ENCODE measurements at regions not wholly inside any gene's neighbourhood (a gene's known extent, or its start where the extent isn't known, plus 50 kb on each side); places are given as distances from the start of the nearest gene placed in this dataset.

- H2AFZ ChIP-seq: no peak overlapping the region
- H3K4me3 ChIP-seq: no peak overlapping the region
- DNase-seq: peak; percentile 22
- no peaks in the 10 kb centered on the region for H3K4me1 ChIP-seq (ENCODE audit: insufficient read depth)
- H3K4me2 ChIP-seq (ENCODE audit: unreplicated experiment): no peak overlapping the region
- no peaks in the 10 kb centered on the region for H3K27me3 ChIP-seq (replicated peaks; ENCODE audit: insufficient read depth)
- H3K9me3 ChIP-seq (ENCODE audit: low read depth): no peaks in the 10 kb centered on the region
- TF ChIP-seq EZH2 (IDR thresholded peaks at IDR 0.05; ENCODE audit: insufficient read depth, poor library complexity, severe bottlenecking): no peak
- no peak for TF ChIP-seq EZH2phosphoT487 (IDR thresholded peaks at IDR 0.05; ENCODE audit: insufficient read depth, low read depth)
- in situ Hi-C loops (cut with MboI): no loop called here
- no peaks in the 10 kb centered on the region for H3F3A ChIP-seq (ENCODE audit: insufficient read depth)
- no peak overlapping the region for H3K27ac ChIP-seq
- no peak overlapping the region for H3K9ac ChIP-seq
- WGBS, 2 experiments (ENCODE audit: low coverage in 1 of 2, low lambda C conversion rate in 2 of 2, missing lambda C conversion rate in 2 of 2): 33 to 37% methylated on average over 4 of the region's 4 CpGs
- no peaks in the 10 kb centered on the region for H3K36me3 ChIP-seq (ENCODE audit: low read depth)
- H3K9me2 ChIP-seq (ENCODE audit: insufficient read depth): no peaks in the 10 kb centered on the region
- no peaks in the 10 kb centered on the region for H3K79me2 ChIP-seq (ENCODE audit: insufficient read depth)
- no peaks in the 10 kb centered on the region for H4K20me1 ChIP-seq (ENCODE audit: insufficient read depth)
These were observed 1042.1 kb downstream of the TYW1 start for GRCh38 chr7:68038621-68039314.

- 6 to 7% methylated on average over 6 of the region's 6 CpGs for WGBS, 2 experiments (ENCODE audit: low coverage in 1 of 2, low lambda C conversion rate in 2 of 2, missing lambda C conversion rate in 2 of 2)
- Histone ChIP-seq H3K4me2 (ENCODE audit: unreplicated experiment) (no peak overlapping the region), H3K27ac (no peak overlapping the region), H3K79me2 (ENCODE audit: insufficient read depth) (no peaks in the 10 kb centered on the region), H3K27me3 (replicated peaks; ENCODE audit: insufficient read depth) (no peaks in the 10 kb centered on the region), H3K9ac (no peak overlapping the region), H3K9me2 (ENCODE audit: insufficient read depth) (no peaks in the 10 kb centered on the region), H3K9me3 (ENCODE audit: low read depth) (no peaks in the 10 kb centered on the region), H3K4me1 (ENCODE audit: insufficient read depth) (no peaks in the 10 kb centered on the region), H3K36me3 (ENCODE audit: low read depth) (no peaks in the 10 kb centered on the region), H4K20me1 (ENCODE audit: insufficient read depth) (no peaks in the 10 kb centered on the region), H3K4me3 (no peak overlapping the region), H3F3A (ENCODE audit: insufficient read depth) (no peaks in the 10 kb centered on the region), H2AFZ (no peak overlapping the region)
- in situ Hi-C loops (cut with MboI): no loop called here
- DNase-seq: no peak
- TF ChIP-seq EZH2phosphoT487 (IDR thresholded peaks at IDR 0.05; ENCODE audit: insufficient read depth, low read depth) (no peak), EZH2 (IDR thresholded peaks at IDR 0.05; ENCODE audit: insufficient read depth, poor library complexity, severe bottlenecking) (no peak)
These were observed 1044.9 kb downstream of the TYW1 start for GRCh38 chr7:68041554-68041953.

DNA sequence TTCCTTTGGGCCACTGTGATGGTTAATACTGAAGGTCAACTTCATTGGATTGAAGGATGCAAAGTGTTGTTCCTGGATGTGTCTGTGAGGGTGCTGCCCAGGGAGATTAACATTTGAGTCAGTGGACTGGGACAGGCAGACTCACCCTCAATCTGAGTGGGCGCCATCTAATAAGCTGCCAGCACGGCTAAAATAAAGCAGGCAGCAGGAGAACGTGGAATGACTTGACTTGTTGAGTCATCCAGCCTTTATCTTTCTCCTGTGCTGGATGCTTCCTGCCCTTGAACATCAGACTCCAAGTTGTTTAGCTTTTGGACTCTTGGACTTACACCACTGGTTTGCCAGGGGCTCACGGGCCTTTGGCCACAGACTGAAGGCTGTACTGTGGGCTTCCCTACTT lies 1046.9 kb downstream of the TYW1 start:
- no peak overlapping the region for H3K4me2 ChIP-seq (ENCODE audit: unreplicated experiment)
- H3K9me3 ChIP-seq (ENCODE audit: low read depth): no peaks in the 10 kb centered on the region
- no peaks in the 10 kb centered on the region for H3K79me2 ChIP-seq (ENCODE audit: insufficient read depth)
- no peak overlapping the region for H3K27ac ChIP-seq
- DNase-seq: no peak
- in situ Hi-C loops (cut with MboI): no loop called here
- no peaks in the 10 kb centered on the region for H4K20me1 ChIP-seq (ENCODE audit: insufficient read depth)
- TF ChIP-seq EZH2 (IDR thresholded peaks at IDR 0.05; ENCODE audit: insufficient read depth, poor library complexity, severe bottlenecking): no peak
- no peak for TF ChIP-seq EZH2phosphoT487 (IDR thresholded peaks at IDR 0.05; ENCODE audit: insufficient read depth, low read depth)
- no peaks in the 10 kb centered on the region for H3F3A ChIP-seq (ENCODE audit: insufficient read depth)
- no peaks in the 10 kb centered on the region for H3K36me3 ChIP-seq (ENCODE audit: low read depth)
- WGBS, 2 experiments (ENCODE audit: low coverage in 1 of 2, low lambda C conversion rate in 2 of 2, missing lambda C conversion rate in 2 of 2): 33 to 39% methylated on average over 4 of the region's 4 CpGs
- H3K9ac ChIP-seq: no peak overlapping the region
- no peaks in the 10 kb centered on the region for H3K27me3 ChIP-seq (replicated peaks; ENCODE audit: insufficient read depth)
- H3K4me1 ChIP-seq (ENCODE audit: insufficient read depth): no peaks in the 10 kb centered on the region
- H3K4me3 ChIP-seq: no peak overlapping the region
- H2AFZ ChIP-seq: no peak overlapping the region
- H3K9me2 ChIP-seq (ENCODE audit: insufficient read depth): no peaks in the 10 kb centered on the region

- no peak for DNase-seq
- WGBS, 2 experiments (ENCODE audit: low coverage in 1 of 2, low lambda C conversion rate in 2 of 2, missing lambda C conversion rate in 2 of 2): 53 to 57% methylated on average over 6 to 9 of the region's 9 CpGs
- Histone ChIP-seq H3K4me3 (no peak overlapping the region), H3K27me3 (replicated peaks; ENCODE audit: insufficient read depth) (no peaks in the 10 kb centered on the region), H3K9me3 (ENCODE audit: low read depth) (no peaks in the 10 kb centered on the region), H3K27ac (no peak overlapping the region), H2AFZ (no peak overlapping the region), H3K4me1 (ENCODE audit: insufficient read depth) (no peaks in the 10 kb centered on the region), H4K20me1 (ENCODE audit: insufficient read depth) (no peaks in the 10 kb centered on the region), H3K9ac (no peak overlapping the region), H3K36me3 (ENCODE audit: low read depth) (no peaks in the 10 kb centered on the region), H3K4me2 (ENCODE audit: unreplicated experiment) (no peak overlapping the region), H3K79me2 (ENCODE audit: insufficient read depth) (no peaks in the 10 kb centered on the region), H3F3A (ENCODE audit: insufficient read depth) (no peaks in the 10 kb centered on the region), H3K9me2 (ENCODE audit: insufficient read depth) (no peaks in the 10 kb centered on the region)
- in situ Hi-C loops (cut with MboI): no loop called here
- TF ChIP-seq EZH2phosphoT487 (IDR thresholded peaks at IDR 0.05; ENCODE audit: insufficient read depth, low read depth) (no peak), EZH2 (IDR thresholded peaks at IDR 0.05; ENCODE audit: insufficient read depth, poor library complexity, severe bottlenecking) (no peak)
These were observed 1054.0 kb downstream of the TYW1 start for GRCh38 chr7:68050627-68051026.

All from GM23248 (cell line).